Fibroblast of lung (primary cell): ENCODE measurements at regions not wholly inside any gene's neighbourhood (a gene's known extent, or its start where the extent isn't known, plus 50 kb on each side); places are given as distances from the start of the nearest gene placed in this dataset.

Experiments
- EZH2 ChIP-seq: IDR thresholded peaks from 2 replicates; pipeline ENCODE4 v1.5.1; 2012; ENCODE audit warnings: low read length, control low read depth, mild to moderate bottlenecking; ENCODE audit errors: missing control alignments
- TF ChIP-seq, protein P1 (sequence below), 2 donors: IDR thresholded peaks in 1 of 2; conservative IDR thresholded peaks in 1 of 2; 1 replicate in 1 of 2; 2 replicates in 1 of 2; pipeline ENCODE4 v1.5.1; 2011 to 2012; ENCODE audit warnings: low read length in 2 of 2, control low read depth in 1 of 2, inconsistent platforms in 1 of 2, low read depth in 1 of 2, mild to moderate bottlenecking in 1 of 2

DNA sequence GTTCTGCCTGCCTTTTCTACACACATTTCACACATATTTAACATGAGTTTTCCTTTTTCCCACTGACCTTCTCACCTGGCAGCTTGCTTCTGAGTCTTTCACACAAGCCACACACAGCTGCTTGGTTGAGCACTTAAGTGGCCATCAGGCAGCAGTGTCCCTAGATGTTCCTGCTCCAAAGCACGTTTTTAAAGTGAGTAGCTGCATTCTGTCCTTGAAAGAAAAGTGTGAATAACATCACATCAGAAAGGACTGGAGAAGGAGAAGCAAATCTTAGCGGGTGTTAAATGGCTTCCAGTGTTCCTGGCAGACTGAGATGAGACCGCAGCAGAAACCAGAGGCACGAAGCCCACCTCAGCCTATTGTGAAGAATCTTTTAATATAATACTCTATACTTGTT is 209.2 kb upstream of the IRX4 start:
- TF ChIP-seq, protein P1, sequence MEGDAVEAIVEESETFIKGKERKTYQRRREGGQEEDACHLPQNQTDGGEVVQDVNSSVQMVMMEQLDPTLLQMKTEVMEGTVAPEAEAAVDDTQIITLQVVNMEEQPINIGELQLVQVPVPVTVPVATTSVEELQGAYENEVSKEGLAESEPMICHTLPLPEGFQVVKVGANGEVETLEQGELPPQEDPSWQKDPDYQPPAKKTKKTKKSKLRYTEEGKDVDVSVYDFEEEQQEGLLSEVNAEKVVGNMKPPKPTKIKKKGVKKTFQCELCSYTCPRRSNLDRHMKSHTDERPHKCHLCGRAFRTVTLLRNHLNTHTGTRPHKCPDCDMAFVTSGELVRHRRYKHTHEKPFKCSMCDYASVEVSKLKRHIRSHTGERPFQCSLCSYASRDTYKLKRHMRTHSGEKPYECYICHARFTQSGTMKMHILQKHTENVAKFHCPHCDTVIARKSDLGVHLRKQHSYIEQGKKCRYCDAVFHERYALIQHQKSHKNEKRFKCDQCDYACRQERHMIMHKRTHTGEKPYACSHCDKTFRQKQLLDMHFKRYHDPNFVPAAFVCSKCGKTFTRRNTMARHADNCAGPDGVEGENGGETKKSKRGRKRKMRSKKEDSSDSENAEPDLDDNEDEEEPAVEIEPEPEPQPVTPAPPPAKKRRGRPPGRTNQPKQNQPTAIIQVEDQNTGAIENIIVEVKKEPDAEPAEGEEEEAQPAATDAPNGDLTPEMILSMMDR (conservative IDR thresholded peaks at IDR 0.05 in 1 of 2, IDR thresholded peaks at IDR 0.05 in 1 of 2; ENCODE audit: low read depth in 1 of 2, low read length in 2 of 2): no peak
- TF ChIP-seq EZH2: no peak
